ENCODE measurements at regions not wholly inside any gene's neighbourhood (a gene's known extent, or its start where the extent isn't known, plus 50 kb on each side); places are given as distances from the start of the nearest gene placed in this dataset.
"Not testable (repeated sequence)": the region's sequence is repeated elsewhere in the genome, so short reads cannot be mapped to it uniquely, and the experiment has no call there.

DNA sequence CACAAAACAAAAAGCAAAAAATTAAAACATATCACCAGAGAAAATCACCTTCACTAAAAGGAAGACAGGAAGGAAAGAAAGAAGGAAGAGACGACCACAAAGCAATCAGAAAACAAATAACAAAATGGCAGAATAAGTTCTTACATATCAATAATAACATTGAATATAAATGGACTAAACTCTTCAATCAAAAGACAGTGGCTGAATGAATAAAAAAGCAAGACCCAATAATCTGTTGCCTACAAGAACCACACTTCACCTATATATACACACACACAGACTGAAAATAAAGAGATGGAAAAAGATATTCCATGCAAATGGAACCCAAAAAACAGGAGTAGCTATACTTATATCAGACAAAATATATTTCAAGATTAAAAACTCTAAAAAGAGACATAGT, 124.5 kb downstream of the ACTL7B start:
- intact Hi-C loops (cut with micrococcal nuclease), result not testable (repeated sequence)

DNA sequence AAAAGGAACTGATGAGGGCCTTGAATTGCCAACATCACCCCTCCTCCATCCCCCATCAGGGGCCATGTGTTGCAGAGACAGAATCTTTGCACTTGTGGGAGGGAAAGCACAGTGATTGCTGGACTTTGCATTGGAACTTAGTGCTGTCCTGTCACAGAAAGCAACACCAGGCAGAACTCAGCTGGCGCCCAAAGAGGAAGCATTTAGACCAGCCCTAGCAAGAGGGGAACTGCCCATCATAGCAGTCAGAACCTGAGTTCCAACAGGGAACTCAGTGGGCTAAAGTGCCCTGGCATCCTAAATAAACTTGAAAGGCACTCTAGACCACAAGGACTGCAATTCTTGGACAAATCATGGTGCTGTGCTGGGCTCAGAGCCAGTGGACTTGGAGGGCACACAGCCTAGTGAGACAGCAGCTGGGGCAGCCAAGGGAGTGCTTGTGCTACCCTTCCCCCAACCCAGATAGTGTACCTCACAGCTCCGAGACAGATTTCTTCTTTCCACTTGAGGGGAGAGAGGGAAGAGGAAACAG, 128.1 kb downstream of the ACTL7B start:
- H3K36me3 Mint-ChIP-seq (ENCODE audit: low read depth), result no peaks in the 10 kb centered on the region
- H3K4me1 Mint-ChIP-seq (ENCODE audit: low read depth), result no peaks in the 10 kb centered on the region
- H3K9me3 Mint-ChIP-seq, result peaks cover 6% of the 10 kb centered on the region
- H3K27ac Mint-ChIP-seq, result no peak overlapping the region
- H3K27me3 Mint-ChIP-seq (ENCODE audit: low read depth), result no peaks in the 10 kb centered on the region
- DNase-seq (ENCODE audit: low spot score), result no peak
- H3K4me3 Mint-ChIP-seq (ENCODE audit: low read depth), result no peak overlapping the region
- intact Hi-C loops (cut with micrococcal nuclease), result no loop called here

More for the DNA sequence above, 124.5 kb downstream of the ACTL7B start:
- not testable (repeated sequence) for DNase-seq (ENCODE audit: low spot score); H3K9me3 Mint-ChIP-seq; H3K27me3 Mint-ChIP-seq (ENCODE audit: low read depth); H3K4me1 Mint-ChIP-seq (ENCODE audit: low read depth); H3K4me3 Mint-ChIP-seq (ENCODE audit: low read depth); H3K36me3 Mint-ChIP-seq (ENCODE audit: low read depth); H3K27ac Mint-ChIP-seq

DNA sequence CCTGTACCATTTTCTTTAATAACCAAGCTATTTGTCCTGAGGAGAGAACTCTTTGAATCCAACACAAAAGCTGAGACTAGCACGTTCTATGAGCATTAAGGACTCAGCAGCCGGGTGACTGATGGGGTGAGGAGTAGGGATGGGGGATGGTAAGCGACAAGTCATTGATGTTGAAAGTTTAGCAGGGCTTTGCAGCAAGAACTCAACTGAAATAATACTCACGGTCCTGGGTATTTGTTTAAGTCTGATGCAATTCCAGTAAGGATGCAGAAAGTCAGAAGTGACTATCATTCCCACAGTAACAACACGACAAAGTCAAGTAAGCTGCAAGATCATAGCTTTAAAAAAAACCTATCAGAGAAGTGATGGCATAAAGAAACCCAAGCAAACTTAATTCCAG, 131.1 kb downstream of the ACTL7B start:
- no peak for DNase-seq (ENCODE audit: low spot score)
- Mint-ChIP-seq H3K4me1 (ENCODE audit: low read depth) (no peaks in the 10 kb centered on the region), H3K27ac (no peak overlapping the region), H3K9me3 (no peaks in the 10 kb centered on the region), H3K4me3 (ENCODE audit: low read depth) (no peak overlapping the region), H3K27me3 (ENCODE audit: low read depth) (no peaks in the 10 kb centered on the region), H3K36me3 (ENCODE audit: low read depth) (no peaks in the 10 kb centered on the region)
- intact Hi-C loops (cut with micrococcal nuclease), result no loop called here

DNA sequence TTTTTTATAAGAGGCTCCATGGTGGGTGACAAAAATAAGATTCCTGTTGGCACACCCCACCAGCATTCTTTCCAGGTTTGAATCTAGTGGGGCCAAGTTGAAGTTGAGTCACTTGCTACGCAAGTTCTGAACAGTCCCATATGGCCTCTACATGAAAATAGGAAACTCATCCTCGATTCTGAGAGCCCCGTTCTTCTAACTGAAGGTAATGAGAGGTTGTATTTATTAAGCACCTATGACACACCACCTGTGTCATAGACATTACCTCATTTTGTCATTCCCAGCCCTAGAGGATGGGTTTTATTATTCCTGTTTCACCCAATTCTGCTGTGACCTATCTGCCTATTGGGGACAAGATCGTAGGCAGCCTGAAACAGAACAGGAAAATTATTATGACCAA, 131.7 kb downstream of the ACTL7B start:
- Mint-ChIP-seq H3K27me3 (ENCODE audit: low read depth) (no peaks in the 10 kb centered on the region), H3K27ac (no peak overlapping the region), H3K4me3 (ENCODE audit: low read depth) (no peak overlapping the region), H3K36me3 (ENCODE audit: low read depth) (no peaks in the 10 kb centered on the region), H3K4me1 (ENCODE audit: low read depth) (no peaks in the 10 kb centered on the region), H3K9me3 (no peaks in the 10 kb centered on the region)
- intact Hi-C loops (cut with micrococcal nuclease), result no loop called here
- DNase-seq (ENCODE audit: low spot score), result no peak

DNA sequence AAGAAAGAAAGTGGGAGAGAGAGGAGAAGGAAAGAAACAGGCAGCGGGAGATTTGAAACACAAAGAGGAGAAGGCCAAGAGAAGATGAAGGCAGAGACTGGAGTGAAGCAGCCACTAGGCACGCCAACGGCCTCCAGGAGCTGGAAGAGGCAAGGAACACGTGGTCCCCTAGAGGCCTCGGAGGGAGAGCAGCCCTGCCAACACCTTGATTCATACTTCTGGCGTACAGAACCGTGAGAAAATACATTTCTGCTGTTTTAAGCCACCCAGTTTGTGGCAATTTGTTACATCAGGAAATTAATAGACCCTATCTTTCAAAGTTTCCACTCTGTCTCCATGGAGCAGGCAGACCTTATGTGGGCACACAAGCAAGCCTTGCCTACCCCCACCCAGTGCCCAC, 133.4 kb downstream of the ACTL7B start:
- H3K27me3 Mint-ChIP-seq (ENCODE audit: low read depth), result no peaks in the 10 kb centered on the region
- no peaks in the 10 kb centered on the region for H3K9me3 Mint-ChIP-seq
- no peak for DNase-seq (ENCODE audit: low spot score)
- H3K36me3 Mint-ChIP-seq (ENCODE audit: low read depth), result no peaks in the 10 kb centered on the region
- H3K27ac Mint-ChIP-seq, result no peak overlapping the region
- intact Hi-C loops (cut with micrococcal nuclease), result no loop called here
- H3K4me3 Mint-ChIP-seq (ENCODE audit: low read depth), result no peak overlapping the region
- no peaks in the 10 kb centered on the region for H3K4me1 Mint-ChIP-seq (ENCODE audit: low read depth)

DNA sequence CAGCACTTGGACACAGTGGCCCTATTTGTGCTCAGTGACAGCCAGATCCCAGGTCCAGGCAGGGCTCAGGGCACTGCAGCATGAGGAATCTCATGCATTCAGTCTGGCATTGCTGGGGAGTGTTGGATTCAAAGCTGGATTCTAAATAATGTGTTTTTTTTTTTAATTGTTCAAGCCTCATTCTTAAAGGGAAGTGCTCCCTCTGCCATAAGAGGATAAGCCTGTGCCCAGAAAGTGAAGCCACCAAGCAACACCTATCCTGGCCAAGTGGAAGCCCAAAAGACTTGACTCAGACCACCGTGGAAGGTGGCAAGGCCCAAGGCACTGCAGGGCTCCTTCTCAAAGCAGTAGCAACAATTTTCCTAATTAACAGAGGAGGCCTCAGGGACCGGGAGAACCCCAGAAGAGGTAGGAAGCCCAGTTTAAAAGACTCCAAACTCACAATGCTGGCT, 135.6 kb downstream of the ACTL7B start:
- no peaks in the 10 kb centered on the region for H3K27me3 Mint-ChIP-seq (ENCODE audit: low read depth)
- no peaks in the 10 kb centered on the region for H3K4me1 Mint-ChIP-seq (ENCODE audit: low read depth)
- intact Hi-C loops (cut with micrococcal nuclease), result no loop called here
- DNase-seq (ENCODE audit: low spot score), result no peak
- H3K27ac Mint-ChIP-seq, result no peak overlapping the region
- no peak overlapping the region for H3K4me3 Mint-ChIP-seq (ENCODE audit: low read depth)
- H3K9me3 Mint-ChIP-seq, result no peaks in the 10 kb centered on the region
- H3K36me3 Mint-ChIP-seq (ENCODE audit: low read depth), result no peaks in the 10 kb centered on the region

DNA sequence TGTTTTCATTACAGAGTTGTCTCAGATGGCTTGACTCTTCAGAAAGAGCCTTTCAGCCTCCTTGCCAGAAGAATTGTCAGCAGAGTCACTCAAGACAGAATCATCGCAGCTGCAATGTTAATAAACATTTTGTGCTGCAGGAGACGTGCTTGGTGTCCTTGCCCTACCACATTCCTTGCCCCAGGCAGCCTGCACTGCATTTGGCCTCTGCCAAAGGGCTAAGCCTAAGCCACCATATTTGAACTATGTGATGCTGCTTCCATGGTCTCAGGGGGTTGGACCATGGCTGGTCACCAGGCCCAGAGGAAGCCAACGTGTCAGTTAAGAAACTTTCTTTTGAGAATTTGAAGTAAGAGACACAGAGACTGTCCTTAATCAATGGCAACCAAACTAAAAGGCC, 145.4 kb downstream of the ACTL7B start:
- no peaks in the 10 kb centered on the region for H3K27me3 Mint-ChIP-seq (ENCODE audit: low read depth)
- no peaks in the 10 kb centered on the region for H3K9me3 Mint-ChIP-seq
- H3K27ac Mint-ChIP-seq, result no peak overlapping the region
- no peak for DNase-seq (ENCODE audit: low spot score)
- no peaks in the 10 kb centered on the region for H3K4me1 Mint-ChIP-seq (ENCODE audit: low read depth)
- H3K36me3 Mint-ChIP-seq (ENCODE audit: low read depth), result no peaks in the 10 kb centered on the region
- intact Hi-C loops (cut with micrococcal nuclease), result no loop called here
- H3K4me3 Mint-ChIP-seq (ENCODE audit: low read depth), result no peak overlapping the region

DNA sequence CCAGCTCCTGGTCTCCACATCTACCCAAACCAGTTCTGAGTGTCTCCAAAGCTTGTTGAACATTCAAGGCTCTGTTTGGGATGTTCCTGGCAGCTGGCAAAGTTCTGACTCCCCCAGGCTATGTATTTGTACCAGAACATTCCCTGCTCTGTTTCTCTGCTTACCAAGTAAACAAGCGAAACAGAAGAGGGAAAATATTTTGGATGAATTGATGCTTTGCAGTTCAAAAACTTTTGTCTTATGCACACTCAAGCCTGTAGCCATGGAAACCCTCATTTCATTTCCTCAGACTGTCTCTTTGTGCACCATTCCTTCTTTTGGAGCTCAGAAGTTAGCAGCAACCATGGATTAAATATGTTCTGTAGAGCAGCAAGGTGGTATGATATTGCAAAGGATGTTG, 145.8 kb downstream of the ACTL7B start:
- intact Hi-C loops (cut with micrococcal nuclease), result no loop called here
- H3K36me3 Mint-ChIP-seq (ENCODE audit: low read depth), result no peaks in the 10 kb centered on the region
- H3K27me3 Mint-ChIP-seq (ENCODE audit: low read depth), result no peaks in the 10 kb centered on the region
- H3K4me3 Mint-ChIP-seq (ENCODE audit: low read depth), result no peak overlapping the region
- no peaks in the 10 kb centered on the region for H3K4me1 Mint-ChIP-seq (ENCODE audit: low read depth)
- H3K9me3 Mint-ChIP-seq, result no peaks in the 10 kb centered on the region
- no peak overlapping the region for H3K27ac Mint-ChIP-seq
- no peak for DNase-seq (ENCODE audit: low spot score)

DNA sequence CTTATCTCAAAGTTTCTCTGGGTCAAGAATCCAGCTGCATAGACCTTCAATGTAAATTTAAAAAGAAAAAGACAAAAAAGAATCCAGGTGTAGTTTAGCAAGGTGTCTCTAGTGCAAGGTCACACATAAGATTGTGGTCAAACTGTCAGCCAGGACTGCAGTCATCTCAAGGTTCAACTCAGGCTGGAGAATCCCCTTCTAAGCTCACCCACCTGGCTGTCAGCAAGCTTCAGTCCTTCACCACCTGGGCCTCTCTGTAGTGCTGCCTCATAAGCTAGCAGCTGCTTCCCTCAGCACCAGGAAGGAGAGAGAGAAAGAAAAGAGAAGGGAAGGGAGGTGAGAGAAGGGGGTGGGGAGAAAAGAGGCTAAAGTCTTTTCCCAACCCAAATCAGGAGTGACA, 146.7 kb downstream of the ACTL7B start:
- Mint-ChIP-seq H3K27me3 (ENCODE audit: low read depth) (no peaks in the 10 kb centered on the region), H3K4me3 (ENCODE audit: low read depth) (no peak overlapping the region), H3K4me1 (ENCODE audit: low read depth) (no peaks in the 10 kb centered on the region), H3K36me3 (ENCODE audit: low read depth) (no peaks in the 10 kb centered on the region), H3K27ac (no peak overlapping the region), H3K9me3 (no peaks in the 10 kb centered on the region)
- no peak for DNase-seq (ENCODE audit: low spot score)
- intact Hi-C loops (cut with micrococcal nuclease), result no loop called here

DNA sequence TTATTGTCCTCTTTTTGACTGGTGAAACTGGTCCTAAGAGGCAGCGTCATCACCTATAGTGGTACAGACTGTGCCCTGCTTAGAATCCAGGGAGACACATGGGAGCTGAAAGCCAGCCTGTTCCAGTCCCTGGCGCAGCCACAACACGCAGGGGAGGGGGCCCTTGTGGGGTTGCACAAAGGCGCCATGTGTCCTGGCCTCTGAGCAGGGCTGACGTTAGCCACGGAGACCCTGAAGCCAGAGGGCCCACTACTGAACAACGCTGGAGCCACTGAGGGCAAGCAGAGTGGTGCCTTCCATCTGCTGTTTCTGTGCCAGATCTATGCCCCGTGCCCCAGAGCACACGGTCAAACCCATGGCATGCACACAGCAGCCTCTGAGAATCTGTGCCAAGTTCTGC, 147.3 kb downstream of the ACTL7B start:
- Mint-ChIP-seq H3K27ac (no peak overlapping the region), H3K4me1 (ENCODE audit: low read depth) (no peaks in the 10 kb centered on the region), H3K9me3 (no peaks in the 10 kb centered on the region), H3K36me3 (ENCODE audit: low read depth) (no peaks in the 10 kb centered on the region), H3K27me3 (ENCODE audit: low read depth) (no peaks in the 10 kb centered on the region), H3K4me3 (ENCODE audit: low read depth) (no peak overlapping the region)
- intact Hi-C loops (cut with micrococcal nuclease), result no loop called here
- DNase-seq (ENCODE audit: low spot score), result no peak

DNA sequence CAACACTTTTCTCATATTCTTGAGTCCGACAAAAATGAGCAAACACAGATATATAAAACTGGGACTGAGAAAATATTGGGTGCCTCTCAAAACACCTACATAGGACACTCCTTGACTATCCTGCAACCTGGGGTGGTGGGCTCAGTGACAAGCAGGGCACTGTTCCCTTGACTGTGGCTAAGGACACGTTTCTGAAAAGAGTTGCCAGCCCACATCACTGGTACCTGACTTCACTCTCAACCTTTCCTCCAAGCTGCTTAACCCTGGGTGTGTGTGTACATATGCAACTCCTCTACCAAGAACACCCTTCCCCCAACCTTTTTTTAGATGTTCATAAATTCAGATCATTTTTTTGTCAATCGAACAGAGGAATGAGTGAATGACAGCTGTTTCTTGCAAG, 148.7 kb downstream of the ACTL7B start:
- DNase-seq (ENCODE audit: low spot score), result no peak
- Mint-ChIP-seq H3K4me1 (ENCODE audit: low read depth) (no peaks in the 10 kb centered on the region), H3K27ac (no peak overlapping the region), H3K9me3 (no peaks in the 10 kb centered on the region), H3K36me3 (ENCODE audit: low read depth) (no peaks in the 10 kb centered on the region), H3K4me3 (ENCODE audit: low read depth) (no peak overlapping the region), H3K27me3 (ENCODE audit: low read depth) (no peaks in the 10 kb centered on the region)
- intact Hi-C loops (cut with micrococcal nuclease), result no loop called here

DNA sequence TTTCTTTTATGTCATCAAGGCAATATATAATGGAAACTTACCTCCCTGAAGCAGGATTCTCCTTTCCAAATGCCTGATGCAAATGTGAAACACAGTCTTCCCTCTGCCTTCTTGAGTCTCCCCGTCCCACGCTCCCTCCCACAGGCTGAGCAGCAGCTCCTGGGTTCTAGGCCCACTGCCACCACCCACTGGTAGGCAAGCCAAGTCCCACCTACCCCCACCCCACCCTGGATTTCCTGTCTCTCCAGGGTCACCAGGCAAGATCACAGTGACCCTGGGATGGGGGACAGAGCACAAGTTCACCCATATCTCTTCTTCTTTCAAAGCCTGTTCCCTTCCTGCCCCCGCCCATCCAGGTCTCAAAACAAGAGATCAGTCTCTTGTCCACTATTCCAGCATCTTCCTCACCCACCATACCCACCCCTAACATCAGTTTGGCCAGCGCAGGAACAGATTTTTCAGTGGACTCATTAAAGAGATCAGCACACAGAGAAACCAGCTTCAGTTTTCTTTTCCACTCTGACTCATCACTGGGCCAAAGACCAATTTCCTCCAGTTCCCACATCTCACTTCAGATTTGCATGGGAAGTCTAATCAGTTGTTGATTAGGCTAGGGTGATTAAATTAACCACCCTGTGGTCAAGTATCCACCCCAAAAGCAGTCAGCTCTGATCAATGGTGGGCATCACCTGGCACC, 151.5 kb downstream of the ACTL7B start:
- Mint-ChIP-seq H3K27me3 (ENCODE audit: low read depth) (no peaks in the 10 kb centered on the region), H3K36me3 (ENCODE audit: low read depth) (no peaks in the 10 kb centered on the region), H3K27ac (no peak overlapping the region), H3K9me3 (no peaks in the 10 kb centered on the region), H3K4me1 (ENCODE audit: low read depth) (no peaks in the 10 kb centered on the region), H3K4me3 (ENCODE audit: low read depth) (no peak overlapping the region)
- intact Hi-C loops (cut with micrococcal nuclease), result no loop called here
- DNase-seq (ENCODE audit: low spot score), result no peak

DNA sequence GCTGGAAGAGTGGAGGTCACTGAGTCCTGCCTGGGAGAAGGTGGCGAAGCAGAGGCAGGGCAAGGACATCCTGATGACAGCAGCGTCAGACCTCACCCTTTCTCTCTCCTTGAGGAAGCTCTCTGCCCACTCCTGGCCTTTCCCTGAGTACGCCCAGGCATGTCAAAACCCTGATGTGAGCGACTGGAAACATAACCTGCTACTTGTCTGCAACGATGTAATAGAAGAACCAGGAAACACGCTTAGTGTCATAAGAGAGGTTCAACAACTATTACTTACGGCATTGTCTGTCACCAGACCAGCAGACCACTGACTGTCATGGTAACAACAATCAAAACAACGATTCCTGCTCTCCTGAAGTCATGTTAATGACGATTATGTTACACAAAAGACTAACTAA, 152.4 kb downstream of the ACTL7B start:
- H3K4me3 Mint-ChIP-seq (ENCODE audit: low read depth), result no peak overlapping the region
- no peaks in the 10 kb centered on the region for H3K27me3 Mint-ChIP-seq (ENCODE audit: low read depth)
- H3K36me3 Mint-ChIP-seq (ENCODE audit: low read depth), result no peaks in the 10 kb centered on the region
- H3K9me3 Mint-ChIP-seq, result no peaks in the 10 kb centered on the region
- no peak for DNase-seq (ENCODE audit: low spot score)
- no peaks in the 10 kb centered on the region for H3K4me1 Mint-ChIP-seq (ENCODE audit: low read depth)
- H3K27ac Mint-ChIP-seq, result no peak overlapping the region
- intact Hi-C loops (cut with micrococcal nuclease), result no loop called here

DNA sequence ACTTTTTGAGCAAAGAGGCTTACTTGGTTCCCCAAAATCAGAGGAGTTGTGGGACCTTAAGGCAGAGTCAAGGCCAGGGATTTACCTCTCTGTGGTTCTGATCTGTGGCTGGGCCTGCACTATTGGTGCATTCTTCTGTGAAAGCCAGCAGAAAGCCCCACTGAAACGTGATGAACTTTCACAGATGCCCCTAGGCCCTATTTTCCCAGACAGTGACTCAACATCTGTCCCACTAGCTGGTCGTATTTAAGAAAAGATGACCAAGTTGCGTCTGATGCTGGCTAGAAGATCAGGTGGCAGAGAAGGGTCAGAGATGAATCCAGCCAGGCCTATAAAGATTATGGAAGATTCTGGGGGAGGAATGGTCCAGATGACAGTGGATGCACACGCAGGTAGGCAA, 153.1 kb downstream of the ACTL7B start:
- Mint-ChIP-seq H3K4me1 (ENCODE audit: low read depth) (no peaks in the 10 kb centered on the region), H3K27ac (no peak overlapping the region), H3K9me3 (no peaks in the 10 kb centered on the region), H3K4me3 (ENCODE audit: low read depth) (no peak overlapping the region), H3K27me3 (ENCODE audit: low read depth) (no peaks in the 10 kb centered on the region), H3K36me3 (ENCODE audit: low read depth) (no peaks in the 10 kb centered on the region)
- DNase-seq (ENCODE audit: low spot score), result no peak
- intact Hi-C loops (cut with micrococcal nuclease), result no loop called here
